ENCODE measurements at regions not wholly inside any gene's neighbourhood (a gene's known extent, or its start where the extent isn't known, plus 50 kb on each side); places are given as distances from the start of the nearest gene placed in this dataset.
"Not testable (repeated sequence)": the region's sequence is repeated elsewhere in the genome, so short reads cannot be mapped to it uniquely, and the experiment has no call there.

DNA sequence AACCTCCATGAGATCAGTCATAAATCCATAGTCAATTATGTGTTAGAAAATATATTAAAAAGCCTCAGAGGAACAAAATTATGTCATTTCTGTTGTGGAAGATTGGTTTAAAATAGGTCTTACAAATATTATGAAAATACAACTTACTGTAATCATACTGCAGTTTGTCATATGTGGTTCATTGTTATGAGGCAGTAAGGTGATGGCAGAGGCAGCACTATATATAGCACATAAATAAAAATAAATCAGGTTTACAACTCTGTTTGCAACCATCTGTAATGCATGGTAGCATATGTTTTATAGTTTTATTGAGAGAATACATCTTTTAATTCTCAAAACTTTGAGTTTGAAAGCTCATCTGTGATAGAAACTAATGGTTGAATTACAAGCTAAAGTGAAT is 651.4 kb downstream of the PCDH11X start:
- not testable (repeated sequence) for H3K27ac ChIP-seq

DNA sequence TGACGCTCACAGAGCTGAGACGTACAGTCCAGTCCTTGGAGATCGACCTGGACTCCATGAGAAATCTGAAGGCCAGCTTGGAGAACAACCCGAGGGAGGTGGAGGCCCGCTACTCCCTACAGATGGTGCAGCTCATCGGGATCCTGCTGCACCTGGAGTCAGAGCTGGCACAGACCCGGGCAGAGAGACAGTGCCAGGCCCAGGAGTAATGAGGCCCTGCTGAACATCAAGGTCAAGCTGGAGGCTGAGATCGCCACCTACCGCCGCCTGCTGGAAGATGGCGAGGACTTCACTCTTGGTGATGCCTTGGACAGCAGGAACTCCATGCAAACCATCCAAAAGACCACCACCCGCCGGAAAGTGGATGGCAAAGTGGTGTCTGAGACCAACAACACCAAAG is 681.4 kb downstream of the PCDH11X start:
- H3K27ac ChIP-seq = not testable (repeated sequence)
- TF ChIP-seq, protein P1, sequence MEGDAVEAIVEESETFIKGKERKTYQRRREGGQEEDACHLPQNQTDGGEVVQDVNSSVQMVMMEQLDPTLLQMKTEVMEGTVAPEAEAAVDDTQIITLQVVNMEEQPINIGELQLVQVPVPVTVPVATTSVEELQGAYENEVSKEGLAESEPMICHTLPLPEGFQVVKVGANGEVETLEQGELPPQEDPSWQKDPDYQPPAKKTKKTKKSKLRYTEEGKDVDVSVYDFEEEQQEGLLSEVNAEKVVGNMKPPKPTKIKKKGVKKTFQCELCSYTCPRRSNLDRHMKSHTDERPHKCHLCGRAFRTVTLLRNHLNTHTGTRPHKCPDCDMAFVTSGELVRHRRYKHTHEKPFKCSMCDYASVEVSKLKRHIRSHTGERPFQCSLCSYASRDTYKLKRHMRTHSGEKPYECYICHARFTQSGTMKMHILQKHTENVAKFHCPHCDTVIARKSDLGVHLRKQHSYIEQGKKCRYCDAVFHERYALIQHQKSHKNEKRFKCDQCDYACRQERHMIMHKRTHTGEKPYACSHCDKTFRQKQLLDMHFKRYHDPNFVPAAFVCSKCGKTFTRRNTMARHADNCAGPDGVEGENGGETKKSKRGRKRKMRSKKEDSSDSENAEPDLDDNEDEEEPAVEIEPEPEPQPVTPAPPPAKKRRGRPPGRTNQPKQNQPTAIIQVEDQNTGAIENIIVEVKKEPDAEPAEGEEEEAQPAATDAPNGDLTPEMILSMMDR (conservative IDR thresholded peaks at IDR 0.05) = 0 out of 2 replicates have a peak, but pooled peaks have one; percentile 5

DNA sequence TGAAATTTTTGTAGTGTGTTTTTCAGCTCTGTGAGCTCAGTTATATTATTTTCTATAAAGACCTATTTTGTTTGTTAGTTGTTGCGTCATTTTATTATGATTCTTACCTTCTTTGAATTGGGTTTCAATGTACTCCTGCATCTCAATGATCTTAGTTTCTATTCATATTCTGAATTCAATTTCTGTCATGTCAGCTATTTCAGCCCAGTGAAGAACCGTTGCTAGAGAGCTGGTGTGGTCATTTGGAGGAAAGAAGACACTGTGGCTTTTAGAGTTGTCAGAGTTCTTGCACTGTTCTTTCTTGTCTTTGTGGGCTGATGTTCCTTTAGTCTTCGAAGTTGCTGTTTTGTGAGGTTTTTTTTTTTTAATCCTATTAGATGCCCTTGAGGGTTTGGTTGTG is 701.0 kb downstream of the PCDH11X start:
- H3K27ac ChIP-seq = not testable (repeated sequence)

DNA sequence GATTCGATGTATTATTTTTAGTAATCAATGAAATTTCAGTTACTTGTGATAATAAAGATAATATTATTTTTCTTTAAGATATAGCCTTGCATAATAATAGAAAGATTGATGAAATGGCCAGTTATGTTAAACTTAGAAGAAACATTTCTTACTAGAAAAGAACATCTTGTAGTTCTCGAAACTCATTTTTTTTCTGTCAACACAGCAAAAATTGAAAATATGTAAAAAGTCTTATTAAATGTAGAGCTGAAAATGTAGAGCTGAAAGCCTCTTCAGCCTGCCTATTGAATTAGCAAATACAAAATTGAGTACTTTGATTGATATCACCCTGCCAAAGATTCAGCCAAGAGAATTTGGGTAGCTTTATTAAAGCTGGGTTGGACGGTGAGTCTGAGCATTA is 706.3 kb downstream of the PCDH11X start:
- not testable (repeated sequence) for H3K27ac ChIP-seq

DNA sequence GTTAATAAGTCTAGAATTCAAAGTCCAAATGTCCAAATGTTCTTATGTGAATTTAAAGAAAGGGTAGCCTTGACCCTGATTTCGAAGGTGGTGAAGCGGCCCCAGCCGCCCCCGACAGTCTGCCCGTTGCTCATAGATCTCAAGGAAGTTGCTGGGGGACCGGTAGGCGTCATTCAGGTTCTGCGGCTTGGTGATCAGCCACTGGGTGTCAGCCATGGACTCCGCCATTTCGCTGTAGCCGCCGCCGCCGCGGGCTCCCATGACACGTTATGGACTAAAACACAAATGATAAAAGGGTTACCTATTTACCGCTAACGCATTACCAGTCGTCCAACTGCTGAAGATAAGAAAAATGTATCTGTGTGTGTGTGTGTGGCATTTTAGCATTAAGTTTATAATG is 736.1 kb downstream of the PCDH11X start:
- H3K27ac ChIP-seq = not testable (repeated sequence)

DNA sequence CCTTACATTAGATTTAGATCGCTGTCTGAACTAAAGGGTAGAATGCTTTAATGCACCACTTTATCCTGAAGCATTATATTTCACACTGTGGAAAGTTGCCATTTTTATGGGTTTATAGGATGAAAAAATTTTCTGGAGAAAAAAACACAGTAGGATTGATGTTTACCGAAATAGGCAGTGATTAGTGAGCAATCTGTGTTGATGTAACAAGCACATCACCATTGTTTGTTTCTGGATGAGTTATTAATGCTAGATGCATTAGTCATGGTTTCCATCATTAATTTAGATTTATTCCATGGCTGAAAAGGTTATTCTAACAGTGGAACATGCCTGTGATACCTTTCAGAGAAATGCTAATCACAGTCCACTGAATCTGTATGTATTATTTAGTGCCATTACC is 749.8 kb downstream of the PCDH11X start:
- H3K27ac ChIP-seq = not testable (repeated sequence)

DNA sequence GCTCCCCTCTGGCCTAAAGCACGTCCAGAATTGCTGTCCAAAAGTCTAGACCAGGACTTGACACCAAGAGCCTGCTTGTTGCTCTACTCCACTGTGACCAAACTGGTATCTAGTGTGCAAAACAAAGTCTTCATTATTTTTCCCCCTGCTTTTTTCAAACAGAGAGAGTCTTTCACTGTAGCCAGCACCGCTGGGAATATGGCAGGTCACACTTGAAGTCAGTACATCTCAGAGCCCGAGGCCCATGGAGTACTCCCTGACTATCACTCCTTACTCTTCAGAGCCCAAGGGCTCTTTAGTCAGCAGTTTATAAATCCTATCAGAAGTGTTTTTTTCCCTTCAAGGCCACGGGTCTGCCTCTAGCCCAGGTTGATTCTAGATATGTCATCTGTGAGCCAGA is 761.3 kb downstream of the PCDH11X start:
- H3K27ac ChIP-seq = not testable (repeated sequence)

DNA sequence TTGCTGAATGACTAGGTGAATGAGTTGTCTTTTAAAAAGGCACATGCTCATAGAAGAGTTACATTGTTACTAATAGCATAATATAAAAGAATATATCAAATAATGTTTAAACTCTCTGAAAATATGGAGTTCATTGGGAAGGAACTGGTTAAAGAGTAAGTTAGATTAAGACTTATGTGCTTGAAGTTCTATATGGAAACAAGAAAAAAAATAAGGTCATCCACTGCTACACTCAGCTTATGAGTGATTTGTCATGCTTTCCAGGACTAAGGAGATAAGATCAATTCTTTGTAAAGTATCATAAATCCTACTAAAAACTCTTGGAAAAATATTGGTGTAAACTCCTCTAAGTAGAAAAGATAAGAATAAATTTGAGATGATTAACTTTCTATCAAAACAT is 779.1 kb downstream of the PCDH11X start:
- not testable (repeated sequence) for H3K27ac ChIP-seq

DNA sequence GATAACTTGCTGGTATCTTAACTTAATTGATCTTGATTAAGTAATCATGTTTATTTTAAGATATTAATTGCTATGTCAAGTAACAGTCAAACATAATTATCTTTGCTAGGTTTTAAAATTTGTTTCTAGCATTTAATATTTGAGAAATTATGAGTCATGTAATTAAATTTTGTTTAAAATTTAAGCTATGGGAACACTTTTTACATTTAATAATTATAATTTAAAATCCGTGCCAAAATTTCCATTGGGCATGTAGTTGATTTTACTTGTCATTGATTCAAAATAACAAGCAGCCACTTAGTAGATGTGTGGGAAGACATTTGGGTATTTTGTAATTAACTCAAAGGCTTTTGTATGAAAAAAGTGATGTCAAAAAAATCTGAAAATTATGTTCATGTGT is 779.6 kb downstream of the PCDH11X start:
- not testable (repeated sequence) for H3K27ac ChIP-seq

DNA sequence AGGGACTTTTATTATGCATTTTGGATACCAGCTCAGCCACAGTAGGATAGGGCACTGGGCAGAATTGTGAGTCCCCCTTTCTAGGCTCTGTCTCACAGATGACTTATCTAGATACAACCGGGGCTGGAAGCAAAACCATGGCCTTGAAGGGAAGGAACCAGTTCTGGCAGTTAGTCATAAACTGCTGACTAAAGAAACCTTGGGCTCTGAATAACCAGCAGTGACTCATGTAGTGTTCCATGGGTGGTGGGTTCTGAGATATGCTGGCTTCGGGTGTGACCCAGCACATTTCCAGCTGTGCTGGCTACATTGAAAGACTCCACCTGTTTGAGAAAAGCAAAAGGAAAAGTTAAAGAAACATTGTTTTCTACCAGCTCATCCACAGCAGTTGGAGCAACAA is 780.9 kb downstream of the PCDH11X start:
- H3K27ac ChIP-seq = not testable (repeated sequence)

DNA sequence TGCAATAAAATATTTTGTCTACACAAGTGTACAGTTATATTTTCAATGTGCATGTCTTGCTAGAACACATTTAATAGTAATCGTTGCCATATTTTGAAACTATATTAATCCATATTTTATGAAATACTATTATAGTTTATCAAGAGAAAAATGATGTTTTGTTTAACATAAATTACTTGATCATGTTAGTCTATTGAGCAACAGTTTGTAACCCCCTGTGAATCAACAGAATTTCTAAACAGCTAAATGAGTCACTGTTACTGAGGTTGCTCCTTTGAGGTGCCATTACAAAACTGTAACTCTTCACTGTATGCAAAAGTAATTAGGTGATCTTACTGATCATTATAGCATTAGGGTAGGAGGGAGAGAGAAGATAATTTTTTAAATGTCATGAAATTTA is 791.0 kb downstream of the PCDH11X start:
- H3K27ac ChIP-seq = not testable (repeated sequence)

DNA sequence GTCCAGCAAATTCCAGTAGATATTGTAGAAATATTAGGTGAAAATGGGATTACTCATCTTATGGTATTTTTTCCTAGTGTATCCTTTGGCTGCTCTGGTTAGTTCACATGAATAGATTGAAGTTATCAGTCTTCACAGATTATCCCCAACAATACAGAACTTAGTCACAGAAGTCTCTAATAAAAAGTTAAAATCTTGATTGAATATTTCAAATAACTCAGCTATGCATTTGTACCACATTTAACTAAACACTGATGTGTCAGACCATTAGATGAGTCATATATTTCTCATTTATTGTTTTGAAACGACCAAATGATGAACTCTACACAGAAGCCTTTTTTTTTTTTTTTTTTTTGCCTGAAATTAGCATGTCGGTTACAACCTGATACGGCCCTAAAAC is 807.5 kb downstream of the PCDH11X start:
- not testable (repeated sequence) for H3K27ac ChIP-seq

DNA sequence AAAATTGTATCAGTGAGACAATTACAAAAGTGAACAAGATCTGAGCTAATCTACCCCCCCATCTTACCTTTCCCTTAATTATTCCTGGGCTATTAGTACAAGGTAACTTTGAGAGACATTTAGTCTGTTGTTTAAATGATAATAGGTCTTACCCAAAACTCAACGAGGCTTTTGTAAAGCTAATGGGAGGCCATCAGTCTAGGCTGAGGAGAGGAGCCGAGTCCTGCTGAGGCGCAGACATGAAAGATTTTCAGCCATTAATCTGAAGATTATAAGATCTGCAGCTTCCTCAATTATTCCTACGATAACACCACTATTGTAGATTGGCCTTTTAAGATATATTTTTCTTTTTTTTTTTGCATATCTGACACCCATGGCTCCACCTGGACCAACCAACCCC is 810.5 kb downstream of the PCDH11X start:
- not testable (repeated sequence) for H3K27ac ChIP-seq

DNA sequence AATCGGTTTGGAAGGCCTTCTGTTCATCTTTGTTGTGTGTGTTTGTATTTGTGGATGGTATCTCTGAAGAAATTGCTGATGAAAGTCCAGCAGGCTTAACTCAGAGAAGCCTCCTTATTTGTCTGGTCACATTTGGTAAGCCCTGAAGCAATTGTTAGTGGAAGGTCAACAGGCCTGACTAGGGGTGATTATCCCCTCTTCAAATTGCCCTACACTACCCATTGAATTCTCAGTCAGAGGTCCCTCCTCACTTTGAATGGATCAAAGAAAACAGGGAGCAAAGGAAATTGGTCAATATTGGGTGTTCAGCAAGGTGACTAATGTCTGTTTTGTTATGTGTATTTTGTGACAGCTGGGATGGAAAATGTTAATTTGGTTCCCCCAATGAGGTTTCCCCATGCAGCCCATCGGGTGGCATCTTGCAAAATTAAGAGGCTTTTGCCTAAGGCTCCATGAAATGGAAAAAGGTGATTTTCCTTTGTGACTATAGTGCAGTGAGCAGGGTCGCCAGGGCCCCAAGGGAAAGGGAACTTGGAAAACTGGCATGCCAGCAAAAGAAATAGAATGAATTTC is 811.6 kb downstream of the PCDH11X start:
- H3K27ac ChIP-seq = not testable (repeated sequence)

DNA sequence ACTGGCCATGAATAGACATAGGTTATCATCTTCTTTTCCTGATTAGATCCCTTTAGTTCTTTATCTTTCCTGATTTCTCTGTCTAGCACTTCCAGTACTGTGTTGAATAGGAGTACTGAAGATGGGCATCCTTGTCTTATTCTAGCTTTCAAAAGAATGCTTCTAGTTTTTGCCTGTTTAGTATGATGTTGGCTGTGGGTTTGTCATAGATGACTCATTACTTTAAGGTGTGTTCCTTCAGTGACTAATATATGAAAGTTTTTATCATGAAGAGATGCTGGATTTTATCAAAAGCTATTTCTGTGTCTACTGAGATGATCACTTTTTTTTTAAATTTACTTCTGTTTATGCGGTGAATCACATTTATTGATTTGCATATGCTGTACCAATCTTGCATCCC is 832.3 kb downstream of the PCDH11X start:
- not testable (repeated sequence) for H3K27ac ChIP-seq

DNA sequence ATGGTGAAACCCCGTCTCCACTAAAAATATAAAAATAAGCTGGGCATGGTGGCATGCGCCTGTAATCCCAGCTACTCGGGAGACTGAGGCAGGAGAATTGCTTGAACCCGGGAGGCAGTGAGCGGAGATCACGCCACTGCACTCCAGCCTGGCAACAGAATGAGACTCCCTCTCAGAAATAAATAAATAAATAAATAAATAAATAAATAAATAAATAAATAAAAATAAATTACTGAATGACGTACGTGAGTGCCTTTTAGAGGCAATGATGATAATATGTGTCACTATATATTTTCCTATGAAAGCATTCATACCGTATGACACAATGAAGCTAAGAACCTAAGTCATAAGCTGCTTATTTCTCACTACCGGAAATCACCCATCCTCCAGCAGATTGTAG is 847.5 kb downstream of the PCDH11X start:
- H3K27ac ChIP-seq = not testable (repeated sequence)

DNA sequence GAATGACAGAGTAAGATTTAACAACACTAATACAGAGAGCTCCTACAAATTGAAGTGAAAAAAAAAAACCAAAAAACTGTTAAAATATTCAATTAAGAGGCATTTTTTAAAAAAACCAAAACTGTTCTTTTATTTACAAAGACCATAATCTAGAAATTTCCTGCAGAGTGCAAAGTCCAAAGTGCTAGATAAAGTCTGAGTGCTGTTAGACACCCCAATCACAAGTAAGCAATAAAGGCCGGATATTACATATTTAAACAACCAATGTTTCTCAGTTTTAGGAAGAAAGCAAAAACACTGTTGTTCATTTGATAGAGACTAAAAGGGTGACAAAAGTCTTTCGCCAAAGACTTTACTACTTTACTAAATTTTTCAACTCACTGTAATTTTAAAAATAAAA is 878.4 kb downstream of the PCDH11X start:
- not testable (repeated sequence) for H3K27ac ChIP-seq

DNA sequence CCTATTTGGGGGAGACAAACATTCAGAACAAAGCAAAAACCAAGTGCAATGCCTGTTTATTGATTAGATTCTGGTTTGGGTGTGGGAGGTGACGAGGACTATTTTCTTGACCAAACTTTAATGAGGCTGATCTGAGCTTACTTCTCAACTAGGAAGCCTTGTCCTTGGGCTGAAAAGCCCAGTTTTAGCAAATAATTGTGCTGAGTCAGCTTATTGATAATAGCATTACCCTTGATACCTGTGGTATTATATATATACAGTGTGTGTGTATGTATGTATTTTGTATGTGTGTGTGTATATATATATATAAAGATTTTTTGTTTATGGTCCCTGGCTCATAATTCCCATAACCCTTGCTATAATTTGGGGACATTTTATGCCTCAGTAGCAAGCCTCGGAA is 880.6 kb downstream of the PCDH11X start:
- not testable (repeated sequence) for H3K27ac ChIP-seq

DNA sequence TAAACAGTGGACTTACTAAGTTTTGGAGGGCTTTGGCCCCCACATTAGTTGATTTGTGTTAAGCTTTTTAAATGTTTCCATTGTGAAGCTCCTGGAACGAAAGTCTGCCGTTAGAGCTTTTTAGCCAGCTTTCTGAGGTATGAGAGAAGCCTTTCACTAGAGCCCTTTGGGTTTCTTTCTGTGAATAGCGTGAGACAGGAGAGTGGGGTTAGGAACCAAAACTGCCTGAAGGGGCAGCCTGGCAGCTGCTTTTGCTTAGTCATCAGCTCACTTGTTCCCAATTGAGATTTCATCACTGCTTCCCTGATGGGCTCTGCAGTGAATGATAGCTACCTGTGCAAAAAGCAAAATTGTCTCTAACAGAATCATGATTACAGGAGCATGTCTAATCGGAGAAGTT is 913.6 kb downstream of the PCDH11X start:
- not testable (repeated sequence) for H3K27ac ChIP-seq

DNA sequence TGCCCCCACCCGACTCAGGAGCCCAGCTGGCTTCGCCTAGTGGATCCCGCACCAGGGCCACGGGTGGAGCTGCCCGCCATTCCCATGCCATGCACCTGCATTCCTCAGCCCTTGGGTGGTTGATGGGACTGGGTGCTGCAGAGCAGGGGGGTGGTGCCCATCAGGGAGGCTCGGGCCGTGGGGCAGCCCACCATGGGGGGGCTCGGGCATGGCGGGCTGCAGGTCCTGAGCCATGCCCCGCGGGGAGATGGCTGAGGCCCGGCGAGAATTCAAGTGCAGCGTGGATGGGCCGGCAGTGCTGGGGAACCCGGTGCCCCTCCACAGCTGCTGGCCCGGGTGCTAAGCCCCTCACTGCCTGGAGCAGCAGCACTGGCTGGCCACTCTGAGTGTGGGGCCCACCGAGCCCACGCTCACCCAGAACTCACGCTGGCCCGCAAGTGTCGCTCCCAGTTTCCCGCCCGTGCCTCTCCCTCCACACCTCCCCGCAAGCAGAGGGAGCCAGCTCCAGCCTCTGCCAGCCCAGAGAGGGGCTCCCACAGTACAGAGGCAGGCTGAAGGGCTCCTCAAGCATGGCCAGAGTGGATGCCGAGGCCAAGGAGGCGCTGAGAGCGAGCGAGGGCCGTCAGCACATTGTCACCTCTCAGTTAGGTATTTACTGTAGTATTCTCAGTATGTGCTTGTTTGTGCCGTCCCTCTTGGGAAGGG is 920.4 kb downstream of the PCDH11X start:
- H3K27ac ChIP-seq = not testable (repeated sequence)

DNA sequence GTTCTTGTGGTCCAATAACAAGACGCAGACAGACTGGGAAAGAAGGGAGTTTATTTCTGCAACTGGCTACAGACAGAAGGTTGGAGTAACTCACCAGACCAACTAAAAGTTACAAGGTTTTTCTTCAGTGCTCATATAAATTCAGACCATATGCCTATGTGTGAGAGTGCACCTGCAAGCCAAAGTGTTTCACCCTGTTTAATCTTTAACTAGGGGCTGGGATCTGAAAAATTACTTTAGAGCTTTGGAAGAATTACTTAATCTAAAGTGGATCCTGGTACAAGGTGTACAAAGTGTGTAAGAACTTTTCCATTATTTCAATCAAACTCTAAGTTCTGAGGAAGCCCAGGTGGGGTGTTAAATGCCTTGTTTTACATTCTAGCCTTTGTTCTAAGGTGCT is 930.6 kb downstream of the PCDH11X start:
- H3K27ac ChIP-seq = not testable (repeated sequence)

Data from C4-2B (cell line).